ENCODE measurements at regions not wholly inside any gene's neighbourhood (a gene's known extent, or its start where the extent isn't known, plus 50 kb on each side); places are given as distances from the start of the nearest gene placed in this dataset.
A peak's percentile ranks its signal among the peaks of the same experiment; 100 is the strongest.

DNA sequence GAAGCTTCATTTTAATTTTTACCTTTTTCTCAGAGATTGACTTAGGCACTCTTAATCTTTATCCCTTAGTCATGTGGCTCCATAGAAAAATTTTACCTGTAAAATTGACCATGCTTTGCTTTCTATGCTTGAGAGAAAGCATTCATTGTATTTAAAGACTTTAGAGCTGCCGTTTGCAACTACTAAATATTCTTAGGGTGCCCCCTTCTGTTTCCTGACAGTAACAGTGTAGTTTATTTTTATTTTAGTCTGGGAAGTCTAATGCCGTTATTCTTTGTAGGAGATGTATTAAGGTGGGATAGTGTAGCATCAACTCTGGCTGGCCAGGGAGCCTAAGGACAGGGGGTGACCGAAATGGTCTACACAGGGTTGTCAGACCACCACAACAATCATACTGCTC lies 84.5 kb upstream of the SYNPR start:
- CTCF ChIA-PET (ENCODE audit: low intra/inter-chr PET ratio, low total read pairs), result interaction anchor here (1.5 to 2.0 kb wide), 2 partner anchors 528 to 571 kb away, joined by 12 to 13 read pairs; no protein-coding TSS in a partner anchor
- Histone ChIP-seq H3K9me3 (ENCODE audit: low read length) (no peaks in the 10 kb centered on the region), H3K27me3 (ENCODE audit: control insufficient read depth in 1 of 2, insufficient read depth in 2 of 2, low read length in 2 of 2) (no peaks in the 10 kb centered on the region), H2AFZ (ENCODE audit: low read length) (no peak overlapping the region), H3K27ac (ENCODE audit: extremely low read length, insufficient read depth, low read length) (no peak overlapping the region), H3K9ac (ENCODE audit: insufficient read depth, low read depth, low read length) (no peak overlapping the region), H3K4me2 (ENCODE audit: low read depth, low read length) (no peak overlapping the region), H3K4me3 (replicated peaks in 1 of 3; ENCODE audit: insufficient read depth in 1 of 3, low read depth in 2 of 3, low read length in 3 of 3) (no peak overlapping the region), H3K36me3 (replicated peaks in 1 of 2; ENCODE audit: control insufficient read depth in 1 of 2, insufficient read depth in 2 of 2, low read length in 2 of 2) (no peaks in the 10 kb centered on the region), H4K20me1 (ENCODE audit: insufficient read depth, low read length) (no peaks in the 10 kb centered on the region), H3K79me2 (ENCODE audit: insufficient read depth, low read length) (no peaks in the 10 kb centered on the region), H3K4me1 (ENCODE audit: insufficient read depth, low read length) (no peaks in the 10 kb centered on the region)
- POLR2A ChIA-PET, result no interaction called here
- no peak for ATAC-seq
- 0% methylated on average over 3 of the region's 3 CpGs for WGBS (ENCODE audit: low lambda C conversion rate)
- in situ Hi-C loops (cut with HindIII; ENCODE audit: extremely low pct_ligation_motif_present, low pct_unique_long_range_greater_than_20kb) (loop anchor here (10.0 kb wide), 1 partner anchor 529 kb away; no protein-coding TSS in a partner anchor), intact Hi-C loops (cut with micrococcal nuclease; ENCODE audit: unreplicated experiment) (loop anchor here (1.0 to 10.0 kb wide), 4 partner anchors 39 to 571 kb away; partner anchors contain the start of gene CADPS)
- BruUV-seq (replicated peaks), result no TSS peak
- FAIRE-seq, result no peak
- DNase-seq (ENCODE audit: low spot score), result peak; percentile 6
- peak; percentile 54 for TF ChIP-seq SMC3 (IDR thresholded peaks at IDR 0.05; ENCODE audit: low read length)
- TF ChIP-seq ATF1 (CRISPR knock-in tag; IDR thresholded peaks at IDR 0.05), result no peak
- TF ChIP-seq STAG1 (CRISPR knock-in tag; IDR thresholded peaks at IDR 0.05), result peak; percentile 77
- TF ChIP-seq ZNF136 (CRISPR knock-in tag; IDR thresholded peaks at IDR 0.05; ENCODE audit: low read depth), result no peak
- TF ChIP-seq, protein P1, sequence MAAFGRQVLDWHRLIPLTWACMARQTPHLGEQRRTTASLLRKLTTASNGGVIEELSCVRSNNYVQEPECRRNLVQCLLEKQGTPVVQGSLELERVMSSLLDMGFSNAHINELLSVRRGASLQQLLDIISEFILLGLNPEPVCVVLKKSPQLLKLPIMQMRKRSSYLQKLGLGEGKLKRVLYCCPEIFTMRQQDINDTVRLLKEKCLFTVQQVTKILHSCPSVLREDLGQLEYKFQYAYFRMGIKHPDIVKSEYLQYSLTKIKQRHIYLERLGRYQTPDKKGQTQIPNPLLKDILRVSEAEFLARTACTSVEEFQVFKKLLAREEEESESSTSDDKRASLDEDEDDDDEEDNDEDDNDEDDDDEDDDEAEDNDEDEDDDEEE (CRISPR knock-in tag; IDR thresholded peaks at IDR 0.05), result no peak
- TF ChIP-seq, protein P2, sequence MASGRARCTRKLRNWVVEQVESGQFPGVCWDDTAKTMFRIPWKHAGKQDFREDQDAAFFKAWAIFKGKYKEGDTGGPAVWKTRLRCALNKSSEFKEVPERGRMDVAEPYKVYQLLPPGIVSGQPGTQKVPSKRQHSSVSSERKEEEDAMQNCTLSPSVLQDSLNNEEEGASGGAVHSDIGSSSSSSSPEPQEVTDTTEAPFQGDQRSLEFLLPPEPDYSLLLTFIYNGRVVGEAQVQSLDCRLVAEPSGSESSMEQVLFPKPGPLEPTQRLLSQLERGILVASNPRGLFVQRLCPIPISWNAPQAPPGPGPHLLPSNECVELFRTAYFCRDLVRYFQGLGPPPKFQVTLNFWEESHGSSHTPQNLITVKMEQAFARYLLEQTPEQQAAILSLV (CRISPR knock-in tag; IDR thresholded peaks at IDR 0.05; ENCODE audit: borderline replicate concordance), result no peak
- TF ChIP-seq ZBTB3 (CRISPR knock-in tag; IDR thresholded peaks at IDR 0.05; ENCODE audit: borderline replicate concordance, low read depth), result no peak
- TF ChIP-seq SMAD1 (CRISPR knock-in tag; IDR thresholded peaks at IDR 0.05; ENCODE audit: borderline replicate concordance, low read depth), result no peak
- TF ChIP-seq ZFY (CRISPR knock-in tag; IDR thresholded peaks at IDR 0.05), result no peak
- no peak for TF ChIP-seq SATB2 (CRISPR knock-in tag; IDR thresholded peaks at IDR 0.05)
- TF ChIP-seq, protein P3, sequence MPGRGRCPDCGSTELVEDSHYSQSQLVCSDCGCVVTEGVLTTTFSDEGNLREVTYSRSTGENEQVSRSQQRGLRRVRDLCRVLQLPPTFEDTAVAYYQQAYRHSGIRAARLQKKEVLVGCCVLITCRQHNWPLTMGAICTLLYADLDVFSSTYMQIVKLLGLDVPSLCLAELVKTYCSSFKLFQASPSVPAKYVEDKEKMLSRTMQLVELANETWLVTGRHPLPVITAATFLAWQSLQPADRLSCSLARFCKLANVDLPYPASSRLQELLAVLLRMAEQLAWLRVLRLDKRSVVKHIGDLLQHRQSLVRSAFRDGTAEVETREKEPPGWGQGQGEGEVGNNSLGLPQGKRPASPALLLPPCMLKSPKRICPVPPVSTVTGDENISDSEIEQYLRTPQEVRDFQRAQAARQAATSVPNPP (CRISPR knock-in tag; IDR thresholded peaks at IDR 0.05), result no peak
- TF ChIP-seq ZNF782 (CRISPR knock-in tag; IDR thresholded peaks at IDR 0.05; ENCODE audit: borderline replicate concordance), result no peak
- TF ChIP-seq MEIS2 (CRISPR knock-in tag; IDR thresholded peaks at IDR 0.05), result no peak
- TF ChIP-seq, protein P4, sequence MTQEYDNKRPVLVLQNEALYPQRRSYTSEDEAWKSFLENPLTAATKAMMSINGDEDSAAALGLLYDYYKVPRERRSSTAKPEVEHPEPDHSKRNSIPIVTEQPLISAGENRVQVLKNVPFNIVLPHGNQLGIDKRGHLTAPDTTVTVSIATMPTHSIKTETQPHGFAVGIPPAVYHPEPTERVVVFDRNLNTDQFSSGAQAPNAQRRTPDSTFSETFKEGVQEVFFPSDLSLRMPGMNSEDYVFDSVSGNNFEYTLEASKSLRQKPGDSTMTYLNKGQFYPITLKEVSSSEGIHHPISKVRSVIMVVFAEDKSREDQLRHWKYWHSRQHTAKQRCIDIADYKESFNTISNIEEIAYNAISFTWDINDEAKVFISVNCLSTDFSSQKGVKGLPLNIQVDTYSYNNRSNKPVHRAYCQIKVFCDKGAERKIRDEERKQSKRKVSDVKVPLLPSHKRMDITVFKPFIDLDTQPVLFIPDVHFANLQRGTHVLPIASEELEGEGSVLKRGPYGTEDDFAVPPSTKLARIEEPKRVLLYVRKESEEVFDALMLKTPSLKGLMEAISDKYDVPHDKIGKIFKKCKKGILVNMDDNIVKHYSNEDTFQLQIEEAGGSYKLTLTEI (CRISPR knock-in tag; conservative IDR thresholded peaks at IDR 0.05), result no peak
- TF ChIP-seq, protein P5, sequence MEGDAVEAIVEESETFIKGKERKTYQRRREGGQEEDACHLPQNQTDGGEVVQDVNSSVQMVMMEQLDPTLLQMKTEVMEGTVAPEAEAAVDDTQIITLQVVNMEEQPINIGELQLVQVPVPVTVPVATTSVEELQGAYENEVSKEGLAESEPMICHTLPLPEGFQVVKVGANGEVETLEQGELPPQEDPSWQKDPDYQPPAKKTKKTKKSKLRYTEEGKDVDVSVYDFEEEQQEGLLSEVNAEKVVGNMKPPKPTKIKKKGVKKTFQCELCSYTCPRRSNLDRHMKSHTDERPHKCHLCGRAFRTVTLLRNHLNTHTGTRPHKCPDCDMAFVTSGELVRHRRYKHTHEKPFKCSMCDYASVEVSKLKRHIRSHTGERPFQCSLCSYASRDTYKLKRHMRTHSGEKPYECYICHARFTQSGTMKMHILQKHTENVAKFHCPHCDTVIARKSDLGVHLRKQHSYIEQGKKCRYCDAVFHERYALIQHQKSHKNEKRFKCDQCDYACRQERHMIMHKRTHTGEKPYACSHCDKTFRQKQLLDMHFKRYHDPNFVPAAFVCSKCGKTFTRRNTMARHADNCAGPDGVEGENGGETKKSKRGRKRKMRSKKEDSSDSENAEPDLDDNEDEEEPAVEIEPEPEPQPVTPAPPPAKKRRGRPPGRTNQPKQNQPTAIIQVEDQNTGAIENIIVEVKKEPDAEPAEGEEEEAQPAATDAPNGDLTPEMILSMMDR (CRISPR knock-in tag; IDR thresholded peaks at IDR 0.05), result peak; percentile 54
- TF ChIP-seq ZNF12 (CRISPR knock-in tag; IDR thresholded peaks at IDR 0.05), result no peak
- TF ChIP-seq ZNF543 (CRISPR knock-in tag; IDR thresholded peaks at IDR 0.05), result no peak
- no peak for TF ChIP-seq ARHGAP35 (CRISPR knock-in tag; IDR thresholded peaks at IDR 0.05; ENCODE audit: borderline replicate concordance)
- TF ChIP-seq ZNF232 (CRISPR knock-in tag; IDR thresholded peaks at IDR 0.05; ENCODE audit: borderline replicate concordance), result no peak
